ENCODE measurements at regions not wholly inside any gene's neighbourhood (a gene's known extent, or its start where the extent isn't known, plus 50 kb on each side); places are given as distances from the start of the nearest gene placed in this dataset.

DNA sequence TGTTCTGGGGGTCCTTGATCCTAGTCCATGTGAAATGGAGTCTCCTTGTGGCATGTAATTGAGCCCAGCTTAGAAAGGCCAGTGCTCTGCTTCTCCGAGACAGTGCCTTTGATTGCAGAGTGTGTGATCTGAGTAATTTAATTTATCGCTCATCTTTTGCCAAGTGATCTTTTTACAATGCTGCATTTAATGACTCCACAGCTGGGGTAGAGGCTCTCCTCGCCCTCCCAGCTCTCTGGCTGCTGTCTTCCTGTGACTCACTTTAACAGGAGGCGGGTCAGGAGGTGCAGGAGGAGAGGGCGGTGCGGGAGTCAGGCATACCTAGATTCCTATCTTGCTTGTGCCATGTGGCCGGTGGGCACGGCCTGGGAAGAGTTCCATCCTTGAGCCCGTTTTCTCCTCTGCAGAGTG, 113.4 kb upstream of the FOXF1 start:
- DNase-seq (ENCODE audit: low read depth, low spot score): peak; percentile 59

DNA sequence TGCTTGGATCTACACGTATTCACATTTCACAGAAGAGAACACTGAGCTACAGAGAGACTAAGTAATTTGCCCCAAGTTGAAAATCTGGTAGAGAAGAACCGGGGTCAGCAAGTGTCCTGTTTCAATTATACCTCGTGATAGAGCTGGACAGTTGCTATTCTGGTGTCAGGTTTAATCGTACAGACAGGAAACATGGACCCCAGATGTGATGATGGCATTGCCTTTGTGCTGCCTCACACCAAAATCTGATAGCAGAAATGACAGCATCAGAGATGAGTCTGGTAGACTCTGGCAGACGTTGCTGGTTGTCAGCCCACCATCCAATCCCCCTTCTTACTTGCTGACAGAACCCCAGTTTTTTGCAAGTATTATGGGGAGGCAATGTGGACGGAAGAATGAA, 112.1 kb upstream of the FOXF1 start:
- no peak for DNase-seq (ENCODE audit: low read depth, low spot score)

DNA sequence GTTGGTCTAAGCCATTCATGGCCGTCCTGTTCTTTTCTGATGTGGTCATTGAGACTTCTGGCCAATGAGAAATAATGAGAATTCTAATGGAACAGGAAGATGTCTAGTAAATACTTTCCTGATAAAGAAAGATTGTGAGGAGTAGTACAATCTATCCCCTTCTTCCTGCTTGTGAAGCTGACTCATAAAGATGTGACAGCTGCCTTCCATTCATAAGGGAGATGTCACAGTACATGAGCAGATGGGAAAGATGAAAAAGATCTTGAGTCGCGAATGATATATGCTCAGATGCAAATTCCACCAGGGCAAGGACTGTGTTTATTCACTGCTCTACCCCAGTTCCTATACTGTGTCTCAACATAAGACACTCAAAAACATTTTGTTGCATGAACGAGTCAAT, 111.7 kb upstream of the FOXF1 start:
- no peak for DNase-seq (ENCODE audit: low read depth, low spot score)

DNA sequence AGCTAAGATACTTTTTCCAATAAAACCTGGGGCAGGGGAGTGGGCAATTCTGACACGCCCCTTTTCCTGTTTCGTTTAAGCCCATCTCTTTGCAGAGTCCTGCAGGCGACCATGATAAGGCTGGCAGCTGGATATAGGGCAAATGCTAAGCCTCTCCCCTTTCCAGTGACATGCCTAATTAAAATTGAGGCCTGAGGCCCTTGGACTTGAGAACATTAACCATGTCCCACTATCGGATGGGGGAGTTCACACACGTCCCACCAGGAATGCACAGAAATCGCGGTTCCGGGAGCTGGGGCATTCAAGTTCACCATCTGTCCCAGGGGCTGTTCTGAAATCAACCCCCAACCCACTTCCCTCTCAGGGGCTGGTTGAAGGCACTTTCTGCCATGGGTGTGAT, 109.2 kb upstream of the FOXF1 start:
- no peak for DNase-seq (ENCODE audit: low read depth, low spot score)

DNA sequence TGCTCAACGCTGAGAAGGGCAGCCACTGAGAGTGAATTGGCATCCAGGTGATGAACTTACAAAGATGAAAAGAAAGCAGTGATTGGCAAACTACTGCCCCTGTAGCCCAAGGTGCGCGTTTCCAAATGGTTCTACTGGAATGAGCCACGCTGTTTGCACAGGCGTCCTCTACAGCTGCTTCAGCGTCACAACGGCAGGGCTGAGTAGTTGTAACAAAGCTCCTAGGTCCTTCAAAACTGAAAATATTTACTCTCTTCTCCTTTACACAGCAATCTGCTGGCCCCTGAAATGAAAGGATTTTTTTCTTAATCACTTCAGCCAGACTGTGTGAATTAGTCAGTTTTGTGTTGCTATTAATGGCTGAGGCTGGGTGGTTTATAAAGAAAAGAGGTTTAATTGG, 107.2 kb upstream of the FOXF1 start:
- no peak for DNase-seq (ENCODE audit: low read depth, low spot score)

DNA sequence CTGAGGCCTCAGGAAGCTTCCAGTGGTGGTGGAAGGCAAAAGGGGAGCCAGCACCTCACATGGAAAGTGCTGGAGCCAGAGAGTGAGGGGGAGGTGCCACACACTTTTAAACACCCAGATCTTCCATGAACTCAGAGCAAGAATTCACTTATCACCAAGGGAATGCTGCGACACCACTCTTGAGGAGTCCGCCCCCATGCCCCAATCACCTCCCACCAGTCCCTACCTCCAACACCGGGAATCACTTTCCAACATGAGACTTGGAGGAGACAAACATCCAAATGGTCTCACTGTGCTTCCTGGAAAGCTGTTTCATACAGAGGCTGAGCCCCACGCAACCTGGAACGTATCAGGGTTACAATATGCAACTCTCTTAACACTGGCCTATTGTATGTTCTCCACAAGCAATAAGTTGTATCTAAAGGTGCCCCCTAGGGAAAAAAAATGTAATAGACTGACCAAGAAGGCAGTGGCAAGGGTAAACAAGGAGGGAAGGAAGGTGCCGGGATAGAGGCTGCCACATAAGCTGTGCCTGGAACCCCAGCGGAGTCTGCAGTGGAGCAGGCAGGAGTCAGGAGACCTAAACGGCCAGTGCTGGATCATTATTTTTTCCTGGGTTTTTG, 106.7 kb upstream of the FOXF1 start:
- no peak for DNase-seq (ENCODE audit: low read depth, low spot score)

DNA sequence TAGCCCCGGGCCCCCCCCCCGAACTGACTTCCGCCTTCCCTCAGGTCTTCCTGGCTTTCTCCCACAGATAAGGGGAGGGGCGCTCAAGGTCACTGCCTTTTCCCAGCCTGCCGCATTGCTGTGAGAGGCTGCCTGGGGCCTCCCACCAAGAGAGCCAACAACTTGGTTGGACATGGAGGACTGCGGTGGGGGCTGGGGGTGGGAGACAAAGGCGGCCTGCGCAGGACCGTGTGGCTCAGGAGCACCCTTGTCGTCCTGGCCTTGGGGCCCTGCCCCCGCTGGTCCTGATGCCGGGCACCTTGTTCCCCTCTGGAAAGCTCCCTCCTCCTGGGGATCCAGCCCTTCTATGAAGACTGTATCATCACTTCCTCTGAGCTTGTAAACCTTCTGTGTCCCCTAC, 105.6 kb upstream of the FOXF1 start:
- DNase-seq (ENCODE audit: low read depth, low spot score): no peak

DNA sequence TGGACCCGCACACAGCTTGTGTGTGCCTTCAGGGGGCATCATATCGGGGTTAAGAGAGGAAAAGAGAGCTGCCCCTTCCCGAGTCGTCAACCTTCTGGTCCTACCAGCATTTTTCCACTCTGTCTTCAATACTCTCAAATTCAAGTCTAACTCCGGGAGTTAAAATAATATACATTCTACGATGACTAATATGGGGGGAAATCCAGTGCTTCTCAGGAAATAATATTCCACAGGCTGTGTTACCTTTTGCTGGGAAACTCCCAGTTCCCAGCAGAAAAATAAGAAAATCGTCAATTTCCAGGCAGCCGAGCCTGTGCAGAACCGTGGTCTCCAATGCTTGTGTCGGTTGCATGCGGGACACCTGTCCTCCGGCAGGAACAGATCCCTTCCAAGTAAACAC, 105.0 kb upstream of the FOXF1 start:
- no peak for DNase-seq (ENCODE audit: low read depth, low spot score)

DNA sequence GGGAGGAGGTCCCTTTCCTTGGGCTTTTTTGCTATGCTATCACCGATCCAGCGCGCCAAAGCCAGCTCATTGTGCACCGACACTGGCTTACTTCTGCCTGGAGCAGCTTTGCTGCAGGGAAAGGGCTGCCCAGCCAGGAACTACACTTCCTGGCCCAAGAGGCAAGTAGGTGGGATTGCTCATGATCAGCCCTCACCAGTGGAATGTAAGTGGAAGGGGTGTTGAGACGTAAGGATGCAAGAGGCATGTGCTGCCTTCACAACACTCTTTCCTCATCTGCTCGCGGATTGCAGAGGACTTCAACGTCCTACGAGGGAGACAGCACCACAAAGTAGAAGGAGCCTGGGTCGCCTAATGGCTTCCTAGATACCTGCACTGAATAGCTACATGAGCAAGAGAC, 104.3 kb upstream of the FOXF1 start:
- DNase-seq (ENCODE audit: low read depth, low spot score): no peak

DNA sequence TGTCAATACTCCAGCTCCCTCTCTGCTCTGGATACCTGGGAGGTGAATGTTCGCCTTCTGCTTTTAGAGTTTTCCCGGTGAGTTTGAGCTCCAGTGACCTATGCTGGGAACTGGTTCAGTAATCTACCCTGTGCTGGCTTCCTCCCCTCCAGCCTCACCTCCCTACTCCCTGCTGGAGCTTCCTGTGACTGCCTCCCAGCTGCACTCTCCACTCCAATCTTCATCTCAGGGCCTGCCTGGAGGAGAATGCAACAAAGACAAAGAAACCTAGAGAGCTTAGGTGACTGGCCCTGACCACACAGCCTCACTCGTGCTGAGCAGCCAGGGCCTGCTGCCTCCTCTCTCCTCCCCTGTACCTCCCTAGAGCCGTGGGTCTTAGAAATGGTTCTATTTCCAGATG, 101.6 kb upstream of the FOXF1 start:
- no peak for DNase-seq (ENCODE audit: low read depth, low spot score)

DNA sequence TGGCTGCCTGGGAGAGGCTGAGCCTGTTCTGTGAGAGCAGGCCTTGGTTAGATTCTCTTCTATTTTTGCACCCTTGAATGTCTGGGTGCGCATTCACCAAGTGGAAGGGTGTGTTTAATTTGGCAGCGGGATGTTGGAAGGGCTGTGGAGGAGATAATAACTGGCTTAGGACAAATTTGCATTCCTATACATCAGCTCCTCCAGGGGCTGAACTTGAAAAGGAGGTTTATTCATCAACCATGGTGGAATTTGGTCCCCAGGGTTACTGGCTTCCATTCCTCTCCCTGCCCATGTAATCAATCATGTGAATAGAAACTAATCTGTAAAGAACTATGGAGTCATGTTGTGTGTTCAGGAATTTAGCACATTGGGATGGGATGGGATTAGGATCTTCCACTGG, 100.2 kb upstream of the FOXF1 start:
- DNase-seq (ENCODE audit: low read depth, low spot score): no peak

DNA sequence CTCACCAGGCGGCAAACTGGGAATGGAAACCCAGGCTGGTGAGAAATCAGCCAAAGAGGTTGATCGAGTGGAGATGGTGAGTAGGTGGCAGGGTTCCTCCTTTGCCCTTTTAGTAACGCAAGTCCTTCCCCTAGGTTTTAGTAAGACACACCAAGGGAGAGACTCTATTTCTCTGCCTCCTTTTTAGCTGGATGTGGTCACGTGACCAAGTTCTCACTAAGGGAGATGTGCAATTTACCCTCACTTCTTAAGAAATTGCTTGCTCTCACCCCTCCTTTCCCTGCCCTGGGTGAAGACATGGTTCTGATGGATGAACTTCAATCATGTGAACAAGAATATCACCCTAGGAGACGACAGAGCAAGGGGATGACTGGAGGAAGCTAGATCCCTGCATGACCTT, 99.8 kb upstream of the FOXF1 start:
- no peak for DNase-seq (ENCODE audit: low read depth, low spot score)

DNA sequence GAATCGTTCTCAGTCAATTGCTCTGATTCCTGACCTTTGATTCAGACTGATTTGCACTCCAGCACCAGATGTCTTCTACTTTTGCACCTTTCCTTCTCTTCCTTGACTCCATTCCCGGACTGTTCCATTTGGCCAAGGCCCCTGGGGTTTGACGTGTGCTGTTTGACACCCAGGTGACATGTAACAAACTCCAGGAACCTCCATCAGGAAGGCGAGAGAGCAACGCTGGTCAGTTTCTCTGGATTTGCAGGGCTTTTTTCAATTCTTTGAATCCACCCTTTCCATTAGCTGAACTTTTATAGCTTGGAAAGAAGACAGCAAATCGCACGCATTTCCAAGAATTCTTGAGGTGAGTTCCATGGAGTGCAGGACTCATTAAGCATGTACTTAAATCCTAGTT, 98.4 kb upstream of the FOXF1 start:
- no peak for DNase-seq (ENCODE audit: low read depth, low spot score)

DNA sequence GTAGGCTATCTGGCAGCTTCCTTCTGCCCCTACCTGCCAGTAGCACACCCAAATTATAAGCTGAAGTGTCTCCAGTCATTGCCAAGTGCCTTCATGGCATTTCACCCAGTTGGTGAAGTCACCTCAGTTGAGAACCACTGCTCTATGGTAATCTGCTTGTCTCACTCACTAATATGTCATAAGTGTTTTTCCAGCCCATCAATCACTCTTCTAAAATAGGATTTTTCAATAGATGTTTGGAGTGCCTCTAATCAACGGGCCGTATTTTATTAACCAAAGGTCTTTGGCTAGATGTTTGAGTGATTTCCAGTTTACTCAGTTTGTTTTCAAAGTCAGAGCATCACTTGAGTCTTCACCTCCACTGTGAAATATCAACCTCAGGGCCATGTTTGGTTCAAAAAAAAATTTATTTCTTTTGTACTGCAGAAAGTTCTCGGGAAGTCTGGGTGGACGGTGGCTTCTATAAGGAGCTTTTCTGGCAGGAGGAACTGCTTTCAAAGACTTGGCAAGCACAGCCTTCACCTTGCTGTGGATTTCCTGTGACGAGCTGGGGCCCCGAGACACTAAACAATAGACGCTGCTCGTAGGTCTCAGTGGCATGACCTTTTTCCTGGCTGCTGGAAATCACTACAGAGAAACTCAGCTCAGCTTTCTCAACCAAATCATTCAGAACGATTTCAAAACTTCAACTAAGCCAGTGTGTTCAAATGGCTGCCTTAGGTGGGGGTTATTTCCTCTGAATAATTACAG, 95.2 kb upstream of the FOXF1 start:
- DNase-seq (ENCODE audit: low read depth, low spot score): no peak

DNA sequence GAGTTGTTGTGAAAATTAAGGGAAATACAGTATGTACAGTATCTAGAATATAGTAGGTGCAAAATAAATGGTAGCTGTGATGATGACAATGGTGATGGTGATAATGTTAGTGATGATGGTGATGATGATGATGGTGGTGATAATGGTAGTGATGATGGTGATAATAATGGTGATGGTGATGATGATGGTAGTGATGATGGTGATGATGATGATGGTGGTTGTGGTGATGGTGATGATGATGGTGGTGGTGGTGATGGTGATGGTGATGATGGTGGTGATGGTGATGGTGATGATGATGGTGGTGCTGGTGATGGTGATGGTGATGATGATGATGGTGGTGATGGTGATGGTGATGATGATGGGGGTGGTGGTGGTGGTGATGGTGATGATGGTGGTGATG, 91.3 kb upstream of the FOXF1 start:
- no peak for DNase-seq (ENCODE audit: low read depth, low spot score)

DNA sequence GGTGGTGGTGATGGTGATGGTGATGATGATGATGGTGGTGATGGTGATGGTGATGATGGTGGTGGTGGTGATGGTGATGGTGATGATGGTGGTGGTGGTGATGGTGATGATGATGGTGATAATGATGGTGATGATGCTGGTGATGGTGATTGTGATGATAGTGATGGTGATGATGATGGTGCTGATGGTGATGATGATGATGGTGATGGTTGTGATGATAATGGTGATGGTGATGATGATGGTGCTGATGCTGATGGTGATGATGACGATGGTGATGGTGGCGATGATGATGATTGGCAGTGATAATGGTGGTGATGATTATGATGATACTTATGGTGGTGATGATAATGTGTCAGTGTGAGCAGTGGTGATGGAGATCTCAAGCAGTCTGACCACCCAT, 90.8 kb upstream of the FOXF1 start:
- DNase-seq (ENCODE audit: low read depth, low spot score): no peak

DNA sequence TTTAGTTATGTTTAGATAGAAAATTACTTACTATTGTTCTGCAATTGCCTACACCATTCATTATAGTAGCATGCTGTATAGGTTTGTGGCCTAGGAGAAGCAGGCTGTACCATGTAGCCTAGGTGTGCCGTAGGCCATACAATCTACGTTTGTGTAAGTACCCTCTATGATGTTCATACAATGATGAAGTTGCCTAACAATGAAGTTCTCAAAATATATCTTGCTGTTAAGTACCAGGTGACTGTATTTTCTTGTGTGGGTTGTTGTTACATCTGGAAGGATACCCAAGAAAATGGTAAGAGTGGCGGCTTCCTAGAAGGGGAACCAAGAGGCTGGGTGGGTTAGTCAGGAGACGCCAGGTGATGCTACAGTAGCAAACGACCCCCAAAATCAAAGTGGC, 88.3 kb upstream of the FOXF1 start:
- DNase-seq (ENCODE audit: low read depth, low spot score): no peak

DNA sequence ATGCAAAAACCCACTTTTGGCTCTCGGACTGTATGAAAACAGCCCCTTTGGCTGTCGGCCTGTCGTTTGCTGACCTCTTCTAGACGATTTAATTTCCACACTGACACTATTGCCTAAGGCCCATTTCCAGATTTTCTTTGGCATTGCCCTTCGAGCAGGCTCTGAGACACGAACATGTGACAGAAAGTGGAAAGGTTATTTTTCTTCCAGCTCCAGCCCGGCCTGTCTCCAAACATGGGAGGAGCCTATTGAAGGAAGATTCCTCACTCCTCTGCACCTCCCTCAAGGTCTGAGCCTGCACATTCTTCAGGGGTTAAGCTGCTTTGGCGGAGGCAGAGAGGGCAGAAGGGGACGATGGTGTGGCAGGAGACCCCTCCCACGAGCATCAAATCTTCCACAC, 85.9 kb upstream of the FOXF1 start:
- DNase-seq (ENCODE audit: low read depth, low spot score): no peak

DNA sequence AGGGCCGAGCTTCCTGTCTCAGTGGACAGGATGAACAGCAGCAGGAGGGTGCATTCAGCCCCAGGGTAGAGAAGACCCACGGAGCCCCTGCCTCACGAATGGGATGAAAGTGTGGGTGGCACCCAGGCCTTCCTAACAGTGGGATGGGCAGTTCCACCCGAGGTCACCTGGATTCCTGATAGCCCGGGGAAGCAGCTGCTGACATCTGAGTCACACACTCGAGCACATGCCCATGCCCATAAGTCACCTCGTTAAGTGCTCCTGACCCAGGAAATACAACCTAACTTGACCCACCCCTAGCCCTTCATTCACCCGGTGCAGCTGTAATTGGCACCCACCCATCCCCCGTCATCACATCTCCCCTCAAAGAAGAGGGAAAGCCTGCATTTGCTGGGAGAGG, 85.3 kb upstream of the FOXF1 start:
- no peak for DNase-seq (ENCODE audit: low read depth, low spot score)

DNA sequence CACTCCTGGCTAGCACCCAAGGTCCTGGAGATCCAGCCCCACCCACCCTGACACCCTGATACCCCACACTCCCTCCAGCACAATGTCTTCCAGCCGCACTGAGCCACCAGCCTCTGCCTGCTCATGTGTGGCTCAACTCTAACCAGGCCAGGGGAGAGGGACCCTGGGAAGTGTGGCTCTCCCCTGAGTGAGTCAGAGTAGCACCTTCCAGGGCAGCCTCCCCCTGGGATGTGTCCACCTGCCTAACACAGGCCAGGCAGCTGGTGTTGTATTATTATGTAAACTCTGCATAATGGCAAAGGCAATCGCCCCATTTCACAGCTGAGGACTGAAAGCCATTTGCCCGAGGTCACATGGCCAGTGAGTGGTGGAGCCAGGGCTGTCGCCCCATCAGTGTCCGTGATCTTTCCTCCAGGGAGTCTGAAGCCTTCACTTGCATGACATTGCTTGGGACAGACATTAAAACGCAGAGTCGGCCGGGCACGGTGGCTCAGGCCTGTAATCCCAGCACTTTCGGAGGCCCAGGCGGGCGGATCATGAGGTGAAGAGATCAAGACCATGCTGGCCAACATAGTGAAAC, 84.2 kb upstream of the FOXF1 start:
- DNase-seq (ENCODE audit: low read depth, low spot score): no peak

DNA sequence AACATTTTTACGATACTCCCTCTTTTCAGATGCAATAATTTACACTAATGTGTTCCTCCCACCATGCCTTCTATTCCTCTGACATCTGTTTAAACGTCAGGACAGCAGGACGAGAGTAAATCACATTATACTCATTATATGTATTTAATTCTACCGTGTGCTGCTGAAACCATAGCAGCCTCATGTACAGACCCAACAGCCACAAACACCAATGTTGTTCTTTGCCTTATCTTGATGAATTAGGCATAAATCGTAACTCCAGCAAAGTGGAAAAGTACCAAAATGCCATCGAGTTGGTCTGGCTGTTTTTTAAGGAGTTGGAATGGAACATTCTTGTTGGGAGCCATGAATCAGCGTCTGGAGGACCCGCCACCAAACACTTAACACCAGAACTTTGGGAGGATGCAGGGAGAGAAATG, 82.9 kb upstream of the FOXF1 start:
- peak; percentile 34 for DNase-seq (ENCODE audit: low read depth, low spot score)

DNA sequence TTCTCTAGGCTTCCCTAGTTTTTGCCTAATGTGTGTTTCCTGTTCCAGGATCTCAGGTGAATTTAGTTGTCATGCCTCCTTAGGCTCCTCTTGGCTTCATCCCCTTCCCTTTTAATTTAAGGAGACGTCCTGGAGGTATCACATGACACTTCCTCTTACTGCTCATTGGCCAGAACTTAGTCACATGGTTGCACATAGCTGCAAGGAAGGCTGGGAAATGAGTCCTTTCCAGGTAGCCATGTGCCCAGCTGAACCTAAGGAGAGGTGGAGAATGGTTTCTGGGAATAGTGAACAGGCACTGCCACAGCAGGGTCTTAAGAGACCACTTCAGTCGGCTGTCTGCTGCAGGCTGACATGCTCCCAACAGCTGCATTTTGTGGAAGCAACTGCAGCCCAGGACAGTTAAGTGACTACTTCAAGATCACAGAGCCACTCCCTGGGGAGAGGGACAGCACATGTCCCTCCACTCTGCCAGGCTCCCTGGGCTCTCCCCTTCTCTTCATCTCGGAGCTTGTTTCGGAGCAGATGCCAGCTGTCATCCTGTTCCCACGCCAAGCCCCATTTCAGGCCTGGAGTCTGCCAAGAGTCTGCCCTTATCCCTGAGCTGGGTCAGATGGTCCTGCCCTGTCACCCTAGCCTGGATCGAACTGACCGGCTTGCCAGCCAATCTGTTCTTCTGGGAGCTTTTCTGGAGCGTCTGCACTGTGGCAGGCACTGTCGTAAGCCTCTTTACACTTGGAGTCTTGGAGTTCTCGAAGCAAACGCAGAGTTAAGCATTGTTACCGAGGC, 81.4 kb upstream of the FOXF1 start:
- no peak for DNase-seq (ENCODE audit: low read depth, low spot score)

DNA sequence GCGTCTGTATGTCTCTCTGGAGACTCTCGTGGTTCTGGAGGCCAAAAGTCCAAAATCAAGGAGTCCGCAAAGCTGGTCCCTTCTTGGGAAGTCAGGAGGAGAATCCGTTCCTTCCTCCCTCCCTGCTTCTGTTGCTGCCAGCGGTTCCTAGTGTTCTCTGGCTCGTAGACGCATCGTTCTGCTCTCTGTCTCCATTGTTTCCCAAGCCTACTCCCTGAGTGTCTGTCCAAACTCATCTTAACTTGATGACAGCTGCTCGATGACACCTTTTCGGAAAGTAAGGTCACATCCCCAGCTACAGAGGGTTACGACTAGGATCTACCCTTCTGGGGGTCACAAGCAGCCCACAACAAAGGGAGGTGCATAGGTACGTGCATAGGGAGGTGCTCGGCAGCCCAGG, 80.7 kb upstream of the FOXF1 start:
- DNase-seq (ENCODE audit: low read depth, low spot score): no peak

Measured in astrocyte of the hippocampus (primary cell).